ENCODE measurements at regions not wholly inside any gene's neighbourhood (a gene's known extent, or its start where the extent isn't known, plus 50 kb on each side); places are given as distances from the start of the nearest gene placed in this dataset.
"Not testable (repeated sequence)": the region's sequence is repeated elsewhere in the genome, so short reads cannot be mapped to it uniquely, and the experiment has no call there.

GRCh38 chr17:71488851-71489250 lies 632.0 kb upstream of the SOX9 start:
- no peak for DNase-seq (ENCODE audit: low spot score)

GRCh38 chr17:71494062-71494855 lies 626.6 kb upstream of the SOX9 start:
- peak; percentile 21 for DNase-seq (ENCODE audit: low spot score)

- DNase-seq (ENCODE audit: low spot score), result no peak
Observed at GRCh38 chr17:71495420-71495819, 625.4 kb upstream of the SOX9 start.

- no peak for DNase-seq (ENCODE audit: low spot score)
Observed at GRCh38 chr17:71496552-71496951, 624.3 kb upstream of the SOX9 start.

- no peak for DNase-seq (ENCODE audit: low spot score)
Observed at GRCh38 chr17:71500761-71501555, 619.9 kb upstream of the SOX9 start.

- DNase-seq (ENCODE audit: low spot score), result no peak
Observed at GRCh38 chr17:71501711-71502110, 619.1 kb upstream of the SOX9 start.

- DNase-seq (ENCODE audit: low spot score), result no peak
Observed at GRCh38 chr17:71502443-71502842, 618.4 kb upstream of the SOX9 start.

GRCh38 chr17:71503710-71504465 lies 616.9 kb upstream of the SOX9 start:
- DNase-seq (ENCODE audit: low spot score), result peak; percentile 12

GRCh38 chr17:71505200-71505599 lies 615.6 kb upstream of the SOX9 start:
- DNase-seq (ENCODE audit: low spot score), result no peak

- no peak for DNase-seq (ENCODE audit: low spot score)
Observed at GRCh38 chr17:71505981-71506380, 614.8 kb upstream of the SOX9 start.

GRCh38 chr17:71511266-71511995 lies 609.4 kb upstream of the SOX9 start:
- no peak for DNase-seq (ENCODE audit: low spot score)

- DNase-seq (ENCODE audit: low spot score), result not testable (repeated sequence)
Observed at GRCh38 chr17:71513725-71514124, 607.1 kb upstream of the SOX9 start.

GRCh38 chr17:71516149-71516548 lies 604.7 kb upstream of the SOX9 start:
- no peak for DNase-seq (ENCODE audit: low spot score)

GRCh38 chr17:71519285-71519684 lies 601.5 kb upstream of the SOX9 start:
- DNase-seq (ENCODE audit: low spot score), result no peak

- no peak for DNase-seq (ENCODE audit: low spot score)
Observed at GRCh38 chr17:71521724-71522123, 599.1 kb upstream of the SOX9 start.

- no peak for DNase-seq (ENCODE audit: low spot score)
Observed at GRCh38 chr17:71522383-71522782, 598.4 kb upstream of the SOX9 start.

- DNase-seq (ENCODE audit: low spot score), result no peak
Observed at GRCh38 chr17:71527311-71527710, 593.5 kb upstream of the SOX9 start.

- DNase-seq (ENCODE audit: low spot score), result no peak
Observed at GRCh38 chr17:71528210-71528609, 592.6 kb upstream of the SOX9 start.

GRCh38 chr17:71530248-71530647 lies 590.6 kb upstream of the SOX9 start:
- DNase-seq (ENCODE audit: low spot score), result no peak

- no peak for DNase-seq (ENCODE audit: low spot score)
Observed at GRCh38 chr17:71535321-71535720, 585.5 kb upstream of the SOX9 start.

- DNase-seq (ENCODE audit: low spot score), result no peak
Observed at GRCh38 chr17:71546419-71546818, 574.4 kb upstream of the SOX9 start.

- no peak for DNase-seq (ENCODE audit: low spot score)
Observed at GRCh38 chr17:71547904-71548303, 572.9 kb upstream of the SOX9 start.
